ENCODE measurements at regions not wholly inside any gene's neighbourhood (a gene's known extent, or its start where the extent isn't known, plus 50 kb on each side); places are given as distances from the start of the nearest gene placed in this dataset.

- TF ChIP-seq EZH2 (IDR thresholded peaks at IDR 0.05; ENCODE audit: low read depth, low read length, severe bottlenecking) (no peak), CTCF (IDR thresholded peaks at IDR 0.05; ENCODE audit: control extremely low read depth in 1 of 3, insufficient read depth in 1 of 3, low read depth in 1 of 3, low read length in 3 of 3) (no peak), JUND (IDR thresholded peaks at IDR 0.05; ENCODE audit: low read length) (no peak), RAD21 (IDR thresholded peaks at IDR 0.05 in 1 of 2, conservative IDR thresholded peaks at IDR 0.05 in 1 of 2; ENCODE audit: low read depth in 2 of 2, low read length in 2 of 2) (no peak), E2F6 (IDR thresholded peaks at IDR 0.05) (no peak), POLR2AphosphoS5 (IDR thresholded peaks at IDR 0.05; ENCODE audit: low read depth, low read length) (no peak), POLR2A (IDR thresholded peaks at IDR 0.05; ENCODE audit: control extremely low read depth in 1 of 2, low read depth in 2 of 2, low read length in 2 of 2) (no peak), NRF1 (IDR thresholded peaks at IDR 0.05; ENCODE audit: low read depth, low read length) (no peak), TCF12 (IDR thresholded peaks at IDR 0.05; ENCODE audit: low read depth, low read length) (no peak), MAX (IDR thresholded peaks at IDR 0.05) (no peak)
These were observed 129.9 kb downstream of the AIPL1 start for GRCh38 chr17:6304894-6305612.

All from H1 (cell line).